ENCODE measurements at regions not wholly inside any gene's neighbourhood (a gene's known extent, or its start where the extent isn't known, plus 50 kb on each side); places are given as distances from the start of the nearest gene placed in this dataset.

- H4K20me1 ChIP-seq (ENCODE audit: control insufficient read depth, insufficient read depth, insufficient read length), result no peaks in the 10 kb centered on the region
- WGBS (ENCODE audit: extremely low coverage, insufficient read length, low lambda C conversion rate), result no CpG with 5 or more reads among the region's 10 CpGs
- peaks cover 5 to 7% of the 10 kb centered on the region in 2 experiments; a peak in 3 of 4 replicates for H3K4me1 Mint-ChIP-seq
- H3K4me3 Mint-ChIP-seq, result no peak overlapping the region
- H4K91ac ChIP-seq (ENCODE audit: insufficient read length, low read depth, low read length), result no peak overlapping the region
- no peaks in the 10 kb centered on the region; a peak in 1 of 5 replicates for H3K9me3 Mint-ChIP-seq
- H4K8ac ChIP-seq (replicated peaks; ENCODE audit: insufficient read length, low read depth, low read length), result no peak overlapping the region
- H3K27ac Mint-ChIP-seq, result no peak overlapping the region
- H2BK15ac ChIP-seq (ENCODE audit: low read depth, low read length), result no peak overlapping the region
- no peak overlapping the region for H2BK12ac ChIP-seq (ENCODE audit: insufficient read length, low read depth, low read length)
- no peak overlapping the region for H2AFZ ChIP-seq (ENCODE audit: low read length)
- no peaks in the 10 kb centered on the region for H3K79me1 ChIP-seq (ENCODE audit: insufficient read depth, low read depth, low read length, poor library complexity, severe bottlenecking)
- H3K79me2 ChIP-seq (ENCODE audit: insufficient read depth, low read length), result no peaks in the 10 kb centered on the region
- H2BK120ac ChIP-seq (ENCODE audit: low read depth, low read length, poor library complexity, severe bottlenecking), result no peak overlapping the region
- no peak overlapping the region for H2AK5ac ChIP-seq (ENCODE audit: insufficient read length, low read length)
- H3K23ac ChIP-seq (ENCODE audit: insufficient read length, low read depth, low read length), result no peak overlapping the region
- no peak overlapping the region for H4K5ac ChIP-seq (ENCODE audit: insufficient read length, low read depth, low read length)
- no peaks in the 10 kb centered on the region for H3K23me2 ChIP-seq (ENCODE audit: insufficient read length, low read depth, low read length, poor library complexity, severe bottlenecking)
- no peak overlapping the region for H3T11ph ChIP-seq (ENCODE audit: low read length)
- no peak overlapping the region for H3K14ac ChIP-seq (ENCODE audit: insufficient read depth, low read length)
- DNase-seq, result no peak
- no peak overlapping the region for H3K56ac ChIP-seq (ENCODE audit: insufficient read length, low read depth, low read length)
- no peak overlapping the region for H2BK5ac ChIP-seq (ENCODE audit: insufficient read length, low read length)
- no peak overlapping the region for H2BK20ac ChIP-seq (ENCODE audit: low read depth, low read length, poor library complexity, severe bottlenecking)
- peaks cover 0 to 5% (median 0%) of the 10 kb centered on the region in 3 experiments; a peak in 2 of 7 replicates for H3K36me3 Mint-ChIP-seq (ENCODE audit: insufficient read depth in 1 of 3, low read depth in 3 of 3)
- no peak overlapping the region for H3K18ac ChIP-seq (ENCODE audit: insufficient read length, low read depth, low read length)
- no peaks in the 10 kb centered on the region for H3K4me1 ChIP-seq (ENCODE audit: insufficient read depth, low read length)
- no peaks in the 10 kb centered on the region for H3K9me3 ChIP-seq (ENCODE audit: control insufficient read depth, low read depth, low read length)
- no peak overlapping the region for H3K4me2 ChIP-seq (ENCODE audit: insufficient read depth, insufficient read length, low read length)
- no peak overlapping the region for H3K27ac ChIP-seq (ENCODE audit: insufficient read length, low read depth, low read length)
- H3K27me3 Mint-ChIP-seq (ENCODE audit: low read depth), result no peaks in the 10 kb centered on the region
- no peak for TF ChIP-seq CTCF (conservative IDR thresholded peaks at IDR 0.05)
- H3K27me3 ChIP-seq (ENCODE audit: insufficient read depth, low read length), result no peaks in the 10 kb centered on the region
- H3K4ac ChIP-seq (ENCODE audit: low read depth, low read length), result no peak overlapping the region
- H3K9ac ChIP-seq (ENCODE audit: extremely low read depth, insufficient read length, low read length), result no peak overlapping the region
Observed at GRCh38 chr1:235045034-235045690, 83.5 kb downstream of the TOMM20 start.

Measured in H9 (cell line).